Fibroblast of pulmonary artery (primary cell): ENCODE measurements at regions not wholly inside any gene's neighbourhood (a gene's known extent, or its start where the extent isn't known, plus 50 kb on each side); places are given as distances from the start of the nearest gene placed in this dataset.

Source experiments
- DNase-seq: peaks from one replicate; pipeline ENCODE4 v3.0.0-alpha.2; 2010; ENCODE audit warnings: low read depth
- H3K4me3 ChIP-seq: replicated peaks from 2 replicates; pipeline ENCODE4 v1.5.1; 2011; ENCODE audit warnings: low read depth, mild to moderate bottlenecking, control low read depth, low read length, moderate library complexity
- TF ChIP-seq, protein P1 (sequence below): IDR thresholded peaks from 2 replicates; pipeline ENCODE4 v1.5.1; 2011; ENCODE audit warnings: mild to moderate bottlenecking, control low read depth, low read length, inconsistent platforms; ENCODE audit errors: missing control alignments

DNA sequence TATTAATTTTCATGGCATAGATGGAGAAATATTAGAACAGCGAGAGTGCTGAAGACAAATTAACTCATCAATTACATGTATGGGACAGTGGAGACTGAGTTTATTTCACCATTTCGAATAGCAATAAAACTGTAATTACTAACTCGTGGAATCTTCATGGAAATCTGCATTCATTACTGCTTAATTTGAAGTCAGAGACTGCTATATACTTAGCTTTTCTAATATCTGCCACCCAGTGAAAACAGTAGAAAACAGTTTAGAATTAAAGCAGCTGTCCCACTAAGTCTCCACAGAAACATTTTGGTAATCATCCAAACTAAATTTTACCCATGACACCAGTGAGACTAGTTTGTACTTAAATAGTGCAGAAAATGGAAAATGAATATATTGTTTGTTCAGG is 56.8 kb downstream of the IZUMO3 start:
- TF ChIP-seq, protein P1, sequence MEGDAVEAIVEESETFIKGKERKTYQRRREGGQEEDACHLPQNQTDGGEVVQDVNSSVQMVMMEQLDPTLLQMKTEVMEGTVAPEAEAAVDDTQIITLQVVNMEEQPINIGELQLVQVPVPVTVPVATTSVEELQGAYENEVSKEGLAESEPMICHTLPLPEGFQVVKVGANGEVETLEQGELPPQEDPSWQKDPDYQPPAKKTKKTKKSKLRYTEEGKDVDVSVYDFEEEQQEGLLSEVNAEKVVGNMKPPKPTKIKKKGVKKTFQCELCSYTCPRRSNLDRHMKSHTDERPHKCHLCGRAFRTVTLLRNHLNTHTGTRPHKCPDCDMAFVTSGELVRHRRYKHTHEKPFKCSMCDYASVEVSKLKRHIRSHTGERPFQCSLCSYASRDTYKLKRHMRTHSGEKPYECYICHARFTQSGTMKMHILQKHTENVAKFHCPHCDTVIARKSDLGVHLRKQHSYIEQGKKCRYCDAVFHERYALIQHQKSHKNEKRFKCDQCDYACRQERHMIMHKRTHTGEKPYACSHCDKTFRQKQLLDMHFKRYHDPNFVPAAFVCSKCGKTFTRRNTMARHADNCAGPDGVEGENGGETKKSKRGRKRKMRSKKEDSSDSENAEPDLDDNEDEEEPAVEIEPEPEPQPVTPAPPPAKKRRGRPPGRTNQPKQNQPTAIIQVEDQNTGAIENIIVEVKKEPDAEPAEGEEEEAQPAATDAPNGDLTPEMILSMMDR = no peak
- no peak for DNase-seq
- no peak overlapping the region for H3K4me3 ChIP-seq

DNA sequence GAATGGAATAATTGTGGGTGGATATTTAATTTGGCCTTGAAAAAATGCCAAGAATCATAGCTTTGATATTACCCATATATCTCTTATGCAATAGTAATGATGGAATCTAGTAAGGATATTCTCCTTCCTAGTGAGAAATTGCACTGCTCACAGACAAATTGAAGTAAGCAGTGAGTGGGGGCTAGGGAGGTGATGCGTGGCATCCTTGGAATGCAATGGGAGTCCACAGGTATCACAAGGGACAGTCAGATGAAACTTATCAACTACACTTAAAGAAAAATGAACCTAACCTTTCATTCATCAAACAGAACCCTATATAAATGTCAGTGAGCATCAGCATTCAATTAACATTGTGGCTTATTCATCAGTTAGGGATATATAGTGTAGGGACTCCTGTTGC is 57.8 kb downstream of the IZUMO3 start:
- no peak overlapping the region for H3K4me3 ChIP-seq
- no peak for DNase-seq
- TF ChIP-seq, protein P1 = no peak

DNA sequence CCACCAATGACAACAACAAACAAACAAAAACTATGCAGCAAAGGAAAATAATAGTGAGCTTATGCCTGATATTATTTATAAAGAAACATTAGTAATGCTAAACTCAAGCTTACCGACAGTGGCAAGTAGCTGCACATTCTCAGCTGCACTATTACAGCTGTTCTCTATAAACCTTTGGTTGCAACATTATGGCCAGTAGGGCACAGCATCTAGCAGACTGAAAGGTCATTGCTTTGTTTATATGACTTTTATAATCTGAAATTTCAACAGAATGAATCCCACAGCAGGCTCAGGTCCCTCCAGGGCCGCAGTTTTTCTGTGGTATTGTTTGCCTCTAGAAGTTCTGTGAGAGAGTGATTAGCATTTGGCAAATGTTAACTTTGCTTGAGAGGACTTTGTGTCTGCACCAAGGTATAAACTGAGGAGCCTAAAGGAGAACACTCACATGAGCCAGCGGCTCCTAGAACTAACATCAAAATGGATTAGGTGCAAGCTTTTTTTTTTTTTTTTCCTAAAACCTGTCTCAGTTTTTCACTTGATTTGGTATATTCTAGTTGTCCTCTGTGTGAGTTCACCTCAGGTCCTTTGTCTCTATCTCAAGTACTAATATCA is 58.3 kb downstream of the IZUMO3 start:
- TF ChIP-seq, protein P1 = no peak
- H3K4me3 ChIP-seq = no peak overlapping the region
- DNase-seq = peak; percentile 21

DNA sequence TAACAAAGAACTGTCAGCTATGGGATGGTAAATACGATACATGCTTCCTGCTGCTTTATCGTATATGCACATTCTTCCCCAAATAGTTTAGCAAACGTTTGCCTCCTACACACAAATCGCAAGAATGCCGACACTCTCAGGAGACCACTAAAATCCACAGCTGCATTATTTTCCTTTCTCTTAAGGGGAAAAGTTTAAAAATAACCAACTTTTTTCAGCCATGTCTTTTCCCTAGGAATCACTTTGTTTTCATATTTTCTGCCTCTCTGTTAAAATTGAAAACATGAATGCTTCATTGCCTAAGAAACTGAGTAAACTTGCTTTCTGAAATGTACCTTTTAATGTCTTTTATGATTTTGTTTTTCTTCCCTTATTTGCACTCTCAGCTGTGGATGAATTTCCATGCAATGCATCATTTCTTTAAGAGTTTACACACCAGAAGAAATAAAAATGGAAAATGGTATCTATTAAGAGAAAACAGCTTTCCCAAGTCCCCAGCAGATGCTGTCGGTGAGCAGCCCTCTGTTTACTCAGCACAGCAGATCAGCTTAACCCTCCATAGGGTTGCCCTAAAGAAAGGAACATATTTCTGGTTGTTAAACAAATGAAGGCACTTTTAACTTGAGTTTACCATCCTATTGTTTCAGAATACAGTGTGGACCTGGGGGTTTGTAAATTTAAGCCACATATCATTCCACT is 66.2 kb downstream of the IZUMO3 start:
- TF ChIP-seq, protein P1 = no peak
- peak; percentile 51 for DNase-seq
- H3K4me3 ChIP-seq = no peak overlapping the region

DNA sequence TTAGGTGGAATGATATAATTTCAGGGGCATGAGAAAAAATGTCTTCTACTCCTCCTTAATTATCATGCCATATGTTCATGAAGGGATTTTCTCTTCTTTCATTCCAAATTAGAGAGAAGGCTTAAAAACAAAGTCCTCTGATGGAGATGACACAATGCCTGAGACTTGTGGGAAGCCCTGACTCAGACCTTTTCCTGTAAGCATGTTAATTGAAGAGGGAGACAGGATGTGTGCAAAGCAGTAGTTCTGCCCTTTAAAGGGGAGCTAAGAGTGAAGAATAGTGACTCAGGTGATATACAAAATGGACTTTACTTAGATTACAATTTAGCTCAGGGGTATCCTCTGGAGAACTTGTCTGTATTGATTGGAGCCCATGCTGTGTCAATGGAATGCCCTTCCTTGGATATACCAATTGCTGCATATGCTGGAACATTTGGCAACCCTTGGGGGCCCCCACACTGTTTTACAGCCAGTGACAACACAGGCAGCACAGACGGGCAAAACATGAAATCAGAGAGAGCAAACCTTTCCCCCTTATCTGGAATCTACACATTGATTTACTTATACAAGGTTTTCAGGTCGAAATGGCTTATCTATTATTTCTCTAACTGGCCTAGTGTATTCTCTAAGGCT is 81.3 kb downstream of the IZUMO3 start:
- peak; percentile 69 for DNase-seq
- no peak overlapping the region for H3K4me3 ChIP-seq
- TF ChIP-seq, protein P1 = no peak

DNA sequence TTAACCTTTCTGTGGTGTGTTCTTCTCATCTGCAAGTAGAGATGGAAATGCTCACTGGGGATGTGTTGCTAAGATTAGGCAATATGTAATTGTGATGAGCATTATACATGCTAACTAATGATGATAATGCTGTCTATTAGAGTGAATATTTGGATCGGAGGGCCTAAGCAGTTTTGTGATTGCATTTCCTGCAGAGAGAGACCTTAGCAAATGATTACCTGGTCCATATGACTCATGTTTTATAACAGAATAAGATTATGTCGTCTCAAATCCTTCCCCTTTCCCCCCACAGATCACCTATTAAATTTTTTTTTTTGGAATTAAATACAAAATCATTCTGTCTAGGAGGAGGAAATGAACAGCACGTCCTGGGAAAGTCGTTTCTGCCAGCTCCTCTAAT is 82.7 kb downstream of the IZUMO3 start:
- DNase-seq = no peak
- TF ChIP-seq, protein P1 = no peak
- H3K4me3 ChIP-seq = no peak overlapping the region
